ENCODE measurements at regions not wholly inside any gene's neighbourhood (a gene's known extent, or its start where the extent isn't known, plus 50 kb on each side); places are given as distances from the start of the nearest gene placed in this dataset.

GRCh38 chr2:71799013-71799575, 345.7 kb downstream of the DYSF start:
- no peak for DNase-seq (ENCODE audit: low spot score)
- Histone ChIP-seq H3K4me3 (ENCODE audit: low read depth, low read length, poor library complexity, severe bottlenecking) (no peak overlapping the region), H3K4me1 (ENCODE audit: insufficient read depth, low read length, poor library complexity, severe bottlenecking) (no peaks in the 10 kb centered on the region), H3K36me3 (ENCODE audit: insufficient read depth, low read length, poor library complexity, severe bottlenecking) (no peaks in the 10 kb centered on the region), H3K27ac (ENCODE audit: low read depth, low read length, poor library complexity, severe bottlenecking) (no peak overlapping the region), H3K9me3 (ENCODE audit: low read depth, low read length, poor library complexity, severe bottlenecking) (no peaks in the 10 kb centered on the region), H3K27me3 (replicated peaks; ENCODE audit: insufficient read depth, low read depth, low read length, poor library complexity) (no peaks in the 10 kb centered on the region)
- CTCF ChIA-PET = interaction anchor here (0.6 to 1.2 kb wide), 3 partner anchors 27 to 253 kb away, joined by 3 to 5 read pairs (median 3); no protein-coding TSS in a partner anchor
- no peak for TF ChIP-seq EZH2 (IDR thresholded peaks at IDR 0.05; ENCODE audit: borderline replicate concordance, low read depth, low read length, poor library complexity, severe bottlenecking)
- TF ChIP-seq CTCF (conservative IDR thresholded peaks at IDR 0.05; ENCODE audit: low read depth, low read length) = no peak
- BruUV-seq (replicated peaks) = no TSS peak
- intact Hi-C loops (cut with micrococcal nuclease; ENCODE audit: unreplicated experiment) = loop anchor here (2.0 to 10.0 kb wide), 3 partner anchors 188 to 946 kb away; no protein-coding TSS in a partner anchor
- POLR2A ChIA-PET (ENCODE audit: low non-redundant PET) = no interaction called here

- Histone ChIP-seq H3K27me3 (replicated peaks; ENCODE audit: insufficient read depth, low read depth, low read length, poor library complexity) (no peaks in the 10 kb centered on the region), H3K27ac (ENCODE audit: low read depth, low read length, poor library complexity, severe bottlenecking) (no peak overlapping the region), H3K4me3 (ENCODE audit: low read depth, low read length, poor library complexity, severe bottlenecking) (no peak overlapping the region), H3K4me1 (ENCODE audit: insufficient read depth, low read length, poor library complexity, severe bottlenecking) (no peaks in the 10 kb centered on the region), H3K9me3 (ENCODE audit: low read depth, low read length, poor library complexity, severe bottlenecking) (no peaks in the 10 kb centered on the region), H3K36me3 (ENCODE audit: insufficient read depth, low read length, poor library complexity, severe bottlenecking) (no peaks in the 10 kb centered on the region)
- ChIA-PET CTCF (interaction anchor here (0.6 to 1.2 kb wide), 3 partner anchors 19 to 253 kb away, joined by 3 read pairs; no protein-coding TSS in a partner anchor), POLR2A (ENCODE audit: low non-redundant PET) (interaction anchor here (0.6 kb wide), 1 partner anchor 213 kb away, joined by 7 read pairs; no protein-coding TSS in a partner anchor)
- BruUV-seq (replicated peaks) = no TSS peak
- intact Hi-C loops (cut with micrococcal nuclease; ENCODE audit: unreplicated experiment) = loop anchor here (2.0 to 10.0 kb wide), 3 partner anchors 188 to 946 kb away; no protein-coding TSS in a partner anchor
- TF ChIP-seq CTCF (conservative IDR thresholded peaks at IDR 0.05; ENCODE audit: low read depth, low read length) = peak; percentile 87
- TF ChIP-seq EZH2 (IDR thresholded peaks at IDR 0.05; ENCODE audit: borderline replicate concordance, low read depth, low read length, poor library complexity, severe bottlenecking) = no peak
- peak; percentile 34 for DNase-seq (ENCODE audit: low spot score)
Measured at GRCh38 chr2:71798266-71799012, 345.1 kb downstream of the DYSF start.

GRCh38 chr2:71797035-71797810, 343.9 kb downstream of the DYSF start:
- no TSS peak for BruUV-seq (replicated peaks)
- Histone ChIP-seq H3K4me1 (ENCODE audit: insufficient read depth, low read length, poor library complexity, severe bottlenecking) (no peaks in the 10 kb centered on the region), H3K36me3 (ENCODE audit: insufficient read depth, low read length, poor library complexity, severe bottlenecking) (no peaks in the 10 kb centered on the region), H3K27me3 (replicated peaks; ENCODE audit: insufficient read depth, low read depth, low read length, poor library complexity) (no peaks in the 10 kb centered on the region), H3K9me3 (ENCODE audit: low read depth, low read length, poor library complexity, severe bottlenecking) (no peaks in the 10 kb centered on the region), H3K27ac (ENCODE audit: low read depth, low read length, poor library complexity, severe bottlenecking) (no peak overlapping the region), H3K4me3 (ENCODE audit: low read depth, low read length, poor library complexity, severe bottlenecking) (no peak overlapping the region)
- ChIA-PET POLR2A (ENCODE audit: low non-redundant PET) (no interaction called here), CTCF (no interaction called here)
- no peak for DNase-seq (ENCODE audit: low spot score)
- TF ChIP-seq CTCF (conservative IDR thresholded peaks at IDR 0.05; ENCODE audit: low read depth, low read length) (no peak), EZH2 (IDR thresholded peaks at IDR 0.05; ENCODE audit: borderline replicate concordance, low read depth, low read length, poor library complexity, severe bottlenecking) (no peak)
- intact Hi-C loops (cut with micrococcal nuclease; ENCODE audit: unreplicated experiment) = loop anchor here (5.0 to 10.0 kb wide), 2 partner anchors 250 to 948 kb away; no protein-coding TSS in a partner anchor

Data from A673 (cell line).